ENCODE measurements at regions not wholly inside any gene's neighbourhood (a gene's known extent, or its start where the extent isn't known, plus 50 kb on each side); places are given as distances from the start of the nearest gene placed in this dataset.

DNA sequence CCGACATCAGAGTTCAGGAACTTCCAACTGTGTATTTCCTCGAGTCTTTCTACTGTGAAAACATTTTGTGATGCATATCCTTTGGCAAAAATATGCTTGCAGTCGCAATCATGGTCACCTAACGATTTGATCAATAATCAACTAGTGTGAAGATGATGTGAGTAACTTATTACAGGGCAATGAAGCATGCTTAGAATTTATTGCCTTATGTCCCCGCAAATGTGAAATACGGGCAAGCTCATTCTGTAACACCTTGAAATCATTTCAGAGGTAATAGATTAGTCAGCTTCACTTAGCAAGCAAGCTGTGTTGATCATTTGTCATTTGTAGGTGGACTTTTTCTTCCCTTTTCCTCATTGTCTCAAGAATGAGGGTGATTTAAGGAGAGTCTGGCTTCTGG lies 67.9 kb upstream of the DOK5 start:
- TF ChIP-seq, protein P1, sequence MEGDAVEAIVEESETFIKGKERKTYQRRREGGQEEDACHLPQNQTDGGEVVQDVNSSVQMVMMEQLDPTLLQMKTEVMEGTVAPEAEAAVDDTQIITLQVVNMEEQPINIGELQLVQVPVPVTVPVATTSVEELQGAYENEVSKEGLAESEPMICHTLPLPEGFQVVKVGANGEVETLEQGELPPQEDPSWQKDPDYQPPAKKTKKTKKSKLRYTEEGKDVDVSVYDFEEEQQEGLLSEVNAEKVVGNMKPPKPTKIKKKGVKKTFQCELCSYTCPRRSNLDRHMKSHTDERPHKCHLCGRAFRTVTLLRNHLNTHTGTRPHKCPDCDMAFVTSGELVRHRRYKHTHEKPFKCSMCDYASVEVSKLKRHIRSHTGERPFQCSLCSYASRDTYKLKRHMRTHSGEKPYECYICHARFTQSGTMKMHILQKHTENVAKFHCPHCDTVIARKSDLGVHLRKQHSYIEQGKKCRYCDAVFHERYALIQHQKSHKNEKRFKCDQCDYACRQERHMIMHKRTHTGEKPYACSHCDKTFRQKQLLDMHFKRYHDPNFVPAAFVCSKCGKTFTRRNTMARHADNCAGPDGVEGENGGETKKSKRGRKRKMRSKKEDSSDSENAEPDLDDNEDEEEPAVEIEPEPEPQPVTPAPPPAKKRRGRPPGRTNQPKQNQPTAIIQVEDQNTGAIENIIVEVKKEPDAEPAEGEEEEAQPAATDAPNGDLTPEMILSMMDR (IDR thresholded peaks at IDR 0.05), result no peak
- TF ChIP-seq POLR2AphosphoS5 (IDR thresholded peaks at IDR 0.05; ENCODE audit: low read depth, low read length) (no peak), SIN3A (IDR thresholded peaks at IDR 0.05; ENCODE audit: borderline replicate concordance, insufficient read depth, low read depth, low read length) (no peak)
